Thymus (tissue), 11 donors: ENCODE measurements at regions not wholly inside any gene's neighbourhood (a gene's known extent, or its start where the extent isn't known, plus 50 kb on each side); places are given as distances from the start of the nearest gene placed in this dataset.

Experiments used
- DNase-seq, 9 donors: peaks; one replicate each; pipeline ENCODE4 v3.0.0-alpha.2; 2013; ENCODE audit warnings: low spot score in 9 of 9, low read depth in 6 of 9, missing footprints in 1 of 9
- H3K27ac ChIP-seq, 2 donors: one replicate each; pipeline ENCODE4 v1.5.1; 2013; ENCODE audit warnings: control low read depth in 1 of 2, low read depth in 1 of 2, low read length in 1 of 2, mild to moderate bottlenecking in 1 of 2, moderate library complexity in 1 of 2
- H3K27me3 ChIP-seq, 2 donors: one replicate each; pipeline ENCODE4 v1.5.1; 2013; ENCODE audit warnings: low read length in 1 of 2; ENCODE audit not compliant: control insufficient read depth in 2 of 2, insufficient read depth in 1 of 2
- H3K36me3 ChIP-seq, 2 donors: one replicate each; pipeline ENCODE4 v1.5.1; 2013; ENCODE audit warnings: low read length in 1 of 2, mild to moderate bottlenecking in 1 of 2, moderate library complexity in 1 of 2; ENCODE audit not compliant: control insufficient read depth in 2 of 2, insufficient read depth in 2 of 2
- H3K4me1 ChIP-seq, 2 donors: one replicate each; pipeline ENCODE4 v1.5.1; 2013; ENCODE audit warnings: low read length in 2 of 2; ENCODE audit not compliant: control insufficient read depth in 2 of 2, insufficient read depth in 2 of 2
- H3K4me3 ChIP-seq, 2 donors: one replicate each; pipeline ENCODE4 v1.5.1; 2013; ENCODE audit warnings: low read length in 2 of 2, control low read depth in 1 of 2, mild to moderate bottlenecking in 1 of 2
- H3K9me3 ChIP-seq, 2 donors: one replicate each; pipeline ENCODE4 v1.5.1; 2013; ENCODE audit warnings: low read length in 1 of 2, mild to moderate bottlenecking in 1 of 2; ENCODE audit not compliant: control insufficient read depth in 2 of 2, insufficient read depth in 1 of 2
- WGBS: extraction: QIAGEN DNeasy Blood & Tissue Kit; methylation state at CpG from one replicate; pipeline ENCODE4 v1.1.7; 2013; 5-methylcytosine and 5-hydroxymethylcytosine counted together
- donor health status: healthy.

DNA sequence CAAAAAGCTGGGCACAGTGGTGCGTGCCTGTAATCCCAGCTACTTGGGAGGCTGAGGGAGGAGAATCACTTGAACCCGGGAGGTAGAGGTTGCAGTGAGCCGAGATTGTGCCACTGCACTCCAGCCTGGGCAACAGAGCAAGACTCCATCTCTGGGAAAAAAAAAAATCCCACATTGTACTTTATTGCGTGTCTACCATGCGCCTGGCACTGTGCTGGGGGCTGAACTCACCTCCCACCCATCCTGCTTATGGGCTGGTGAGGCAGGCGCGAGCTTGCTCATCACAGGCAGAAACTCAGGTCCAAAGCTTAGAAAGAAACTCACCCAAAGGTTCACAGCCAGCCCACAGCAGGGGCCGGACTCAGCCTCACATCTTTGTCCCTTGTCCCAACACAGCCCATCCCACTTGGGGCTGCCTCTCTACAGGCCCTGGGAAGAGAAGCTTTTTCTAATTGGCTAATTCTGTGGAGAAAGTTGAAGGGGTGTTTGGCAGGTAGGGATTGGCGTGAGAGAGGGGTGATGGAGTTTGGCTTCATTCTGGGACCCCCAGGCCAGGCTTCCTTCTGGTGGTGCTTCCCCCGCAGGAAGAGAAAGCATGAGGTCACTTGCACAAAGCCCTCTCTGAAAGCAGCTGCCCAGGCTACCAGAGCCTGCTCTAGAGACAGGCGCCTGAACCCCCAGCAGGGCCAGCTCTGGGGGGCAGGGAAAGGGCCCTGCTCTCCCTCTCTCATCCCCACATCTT lies 122.6 kb upstream of the SMAD3 start:
- DNase-seq, result no peak
- no peaks in the 10 kb centered on the region for H3K36me3 ChIP-seq
- H3K4me1 ChIP-seq, result no peaks in the 10 kb centered on the region
- peaks cover 0 to 4% of the 10 kb centered on the region in 2 donors for H3K9me3 ChIP-seq
- 97% methylated on average over 11 of the region's 11 CpGs for WGBS
- no peaks in the 10 kb centered on the region for H3K27me3 ChIP-seq
- H3K4me3 ChIP-seq, result no peak overlapping the region
- no peak overlapping the region for H3K27ac ChIP-seq

DNA sequence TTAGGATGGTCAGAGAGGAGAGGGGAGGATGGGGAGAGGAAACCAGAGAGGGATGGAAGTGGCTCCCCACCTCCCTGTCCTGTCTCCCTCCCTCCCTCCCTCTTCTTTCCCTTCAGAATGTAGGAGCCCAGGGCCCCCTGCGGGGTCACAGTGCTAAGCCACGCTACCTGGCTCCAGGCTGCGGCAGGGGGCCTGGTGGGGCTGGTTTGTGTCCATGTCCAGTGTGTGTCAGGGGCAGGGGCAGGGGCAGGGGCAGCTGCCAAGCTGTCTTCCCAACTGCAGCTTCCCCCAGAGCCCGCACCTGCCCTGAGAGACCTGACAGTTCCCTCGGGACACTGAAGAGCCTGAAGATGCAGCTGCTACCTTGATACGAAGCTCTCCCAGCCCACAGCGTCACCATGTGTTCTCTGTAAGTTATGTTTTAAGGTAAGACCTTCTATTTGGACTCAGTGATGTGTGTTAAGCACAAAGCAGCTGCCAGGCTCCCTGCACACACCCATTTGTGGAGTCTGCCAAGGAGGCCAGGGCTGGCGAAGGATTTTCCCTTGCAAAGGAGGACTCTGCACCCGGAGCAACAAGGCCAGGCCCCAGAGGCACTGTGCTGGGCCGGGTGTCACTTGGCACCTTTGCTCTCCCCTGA lies 121.8 kb upstream of the SMAD3 start:
- WGBS, result 92% methylated on average over 10 of the region's 10 CpGs
- H3K9me3 ChIP-seq, result no peaks in the 10 kb centered on the region
- no peak for DNase-seq
- H3K4me1 ChIP-seq, result no peaks in the 10 kb centered on the region
- no peak overlapping the region for H3K27ac ChIP-seq
- H3K4me3 ChIP-seq, result no peak overlapping the region
- no peaks in the 10 kb centered on the region for H3K36me3 ChIP-seq
- no peaks in the 10 kb centered on the region for H3K27me3 ChIP-seq

DNA sequence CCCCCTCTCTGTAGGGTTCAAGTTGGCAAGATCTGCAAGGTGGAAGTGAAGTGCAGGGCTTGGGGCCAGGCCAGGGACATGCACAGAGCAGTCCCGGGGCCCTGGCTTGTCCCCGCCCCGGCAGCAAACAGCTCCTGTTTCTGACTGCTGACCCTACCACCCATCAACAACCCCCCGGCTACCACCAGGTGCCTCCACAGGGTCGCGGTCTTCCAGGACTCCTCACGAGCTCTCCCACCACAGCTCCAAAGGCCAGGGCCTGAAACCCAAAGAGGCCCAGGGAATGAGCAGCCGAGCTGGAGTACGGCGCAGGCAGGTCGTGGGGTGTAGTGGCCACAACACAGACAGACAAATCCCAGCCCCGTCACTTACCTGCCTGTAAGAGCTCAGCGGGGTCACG lies 121.3 kb upstream of the SMAD3 start:
- H3K9me3 ChIP-seq, result no peaks in the 10 kb centered on the region
- no peaks in the 10 kb centered on the region for H3K4me1 ChIP-seq
- no peak overlapping the region for H3K4me3 ChIP-seq
- no peak overlapping the region for H3K27ac ChIP-seq
- DNase-seq, result no peak
- no peaks in the 10 kb centered on the region for H3K27me3 ChIP-seq
- H3K36me3 ChIP-seq, result no peaks in the 10 kb centered on the region
- 97% methylated on average over 14 of the region's 14 CpGs for WGBS

DNA sequence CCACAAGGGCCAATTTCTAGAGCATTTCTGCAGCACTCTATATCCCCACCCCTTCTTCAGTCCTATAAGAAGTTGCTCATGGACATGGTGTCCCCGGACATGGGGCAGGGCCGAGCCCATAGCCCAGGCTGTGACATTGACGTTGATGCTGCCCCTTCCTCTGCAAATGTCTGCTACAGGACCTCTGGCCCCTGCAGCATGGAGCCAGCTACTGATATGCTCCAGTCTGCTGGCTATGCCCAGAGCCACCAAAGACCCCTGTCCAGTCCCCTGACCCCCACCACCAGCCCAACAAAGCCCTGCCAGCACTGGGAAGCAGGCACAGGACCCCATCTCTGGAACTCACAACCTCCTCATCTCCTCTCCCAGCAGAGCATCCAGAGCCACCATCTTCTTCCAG lies 120.1 kb upstream of the SMAD3 start:
- Histone ChIP-seq H3K4me1 (no peaks in the 10 kb centered on the region), H3K4me3 (no peak overlapping the region), H3K27ac (no peak overlapping the region), H3K27me3 (no peaks in the 10 kb centered on the region), H3K9me3 (no peaks in the 10 kb centered on the region), H3K36me3 (no peaks in the 10 kb centered on the region)
- WGBS, result 96% methylated on average over 3 of the region's 3 CpGs
- no peak for DNase-seq

DNA sequence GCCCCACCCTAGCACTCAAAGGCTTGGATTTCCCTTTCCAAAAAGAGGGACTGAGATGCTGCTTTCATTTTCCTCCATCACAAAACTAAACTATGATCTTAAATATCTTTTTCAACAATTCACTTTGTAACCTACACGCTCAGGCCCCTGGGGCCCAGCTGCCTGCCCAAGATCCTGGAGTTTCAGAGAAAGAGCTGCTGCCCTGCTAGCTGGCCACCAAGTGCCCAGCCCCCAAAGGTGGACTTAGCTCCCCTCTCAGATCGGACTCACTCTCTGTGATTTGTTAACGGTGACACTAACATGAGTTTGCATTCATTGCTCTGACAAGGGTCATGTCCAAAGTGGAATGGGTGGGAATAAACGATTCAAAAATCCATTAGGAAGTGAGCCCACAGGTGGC lies 119.6 kb upstream of the SMAD3 start:
- DNase-seq, result no peak

DNA sequence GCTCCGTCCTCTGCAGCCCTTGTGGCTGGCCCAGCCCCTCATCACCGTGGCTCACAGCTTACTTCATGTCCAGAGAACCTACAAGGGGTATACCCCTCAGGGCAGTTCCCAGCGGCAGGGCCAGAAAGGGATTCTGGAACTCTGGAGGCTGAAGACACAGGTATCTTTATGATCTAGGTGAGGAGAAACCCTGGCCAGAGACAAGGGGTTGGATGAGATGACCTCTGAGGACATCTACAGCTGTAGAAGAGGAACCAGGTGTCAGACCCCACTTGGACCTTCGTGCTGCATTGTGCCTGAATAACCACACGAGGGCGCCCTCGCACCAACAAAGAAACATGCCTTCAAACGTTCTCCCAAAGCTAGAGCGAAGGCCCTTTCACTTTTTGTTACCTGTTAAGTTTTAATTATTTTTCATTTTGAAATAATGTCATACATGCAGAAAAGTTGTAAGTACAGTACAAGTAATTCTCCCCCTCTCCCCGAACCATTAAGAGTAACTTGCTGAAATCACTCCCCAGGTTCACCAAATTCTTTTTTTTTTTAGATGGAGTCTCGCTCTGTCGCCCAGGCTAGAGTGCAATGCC lies 118.7 kb upstream of the SMAD3 start:
- H3K27me3 ChIP-seq, result no peaks in the 10 kb centered on the region
- no peak overlapping the region for H3K4me3 ChIP-seq
- 41% methylated on average over 12 of the region's 12 CpGs for whole genome bisulfite sequencing
- H3K36me3 ChIP-seq, result no peaks in the 10 kb centered on the region
- H3K4me1 ChIP-seq, result no peaks in the 10 kb centered on the region
- DNase-seq, result peak; percentile 49 to 85 (median 60)
- no peaks in the 10 kb centered on the region for H3K9me3 ChIP-seq
- no peak overlapping the region for H3K27ac ChIP-seq

More for the DNA sequence above, 119.6 kb upstream of the SMAD3 start:
- Histone ChIP-seq H3K4me3 (no peak overlapping the region), H3K4me1 (no peaks in the 10 kb centered on the region), H3K27ac (no peak overlapping the region), H3K27me3 (no peaks in the 10 kb centered on the region), H3K36me3 (no peaks in the 10 kb centered on the region), H3K9me3 (no peaks in the 10 kb centered on the region)
- 85% methylated on average over 4 of the region's 4 CpGs for WGBS

DNA sequence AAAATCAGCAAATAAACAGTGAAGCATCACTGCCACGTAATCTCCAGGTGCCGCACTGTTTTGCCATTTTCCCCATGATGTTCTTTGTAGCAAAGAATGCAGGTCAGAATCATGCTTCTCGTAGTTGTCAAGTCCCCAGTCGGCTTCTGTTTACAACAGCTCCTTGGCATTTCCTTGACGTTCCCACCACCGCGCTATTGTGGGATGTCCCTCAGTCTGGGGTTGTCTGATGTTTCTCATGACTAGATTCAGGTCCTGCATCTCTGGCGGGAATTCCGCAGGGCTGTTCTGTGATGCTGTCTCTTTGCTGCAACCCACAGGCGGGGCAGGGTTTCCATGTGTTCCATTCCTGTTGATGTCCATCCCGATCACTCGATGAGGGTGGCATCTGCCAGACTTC lies 117.9 kb upstream of the SMAD3 start:
- Histone ChIP-seq H3K27me3 (no peaks in the 10 kb centered on the region), H3K27ac (no peak overlapping the region), H3K4me3 (no peak overlapping the region), H3K4me1 (no peaks in the 10 kb centered on the region), H3K9me3 (no peaks in the 10 kb centered on the region), H3K36me3 (no peaks in the 10 kb centered on the region)
- 90% methylated on average over 12 of the region's 12 CpGs for WGBS
- no peak for DNase-seq

DNA sequence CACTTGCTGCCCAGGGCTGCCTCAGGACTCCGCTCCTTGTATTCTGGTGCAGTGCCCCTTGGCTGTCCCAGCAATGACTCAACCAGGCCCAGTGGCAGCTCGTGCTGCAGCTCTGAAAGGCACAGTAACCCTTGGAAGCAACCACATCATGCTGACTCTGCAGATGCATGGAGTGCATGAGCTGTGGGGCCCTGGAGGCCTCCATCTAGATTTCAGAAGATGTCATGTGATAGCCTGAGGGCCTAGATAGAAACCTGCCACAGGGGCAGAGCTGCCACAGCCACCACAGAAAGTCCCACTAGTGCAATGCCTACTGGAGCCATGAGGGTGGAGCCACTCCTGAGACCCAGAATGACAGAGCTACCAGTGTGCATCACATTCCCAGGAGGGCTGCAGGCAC lies 117.1 kb upstream of the SMAD3 start:
- no peak for DNase-seq
- no peaks in the 10 kb centered on the region for H3K9me3 ChIP-seq
- no peak overlapping the region for H3K27ac ChIP-seq
- H3K36me3 ChIP-seq, result no peaks in the 10 kb centered on the region
- WGBS, result 91% methylated on average over 2 of the region's 2 CpGs
- no peak overlapping the region for H3K4me3 ChIP-seq
- H3K27me3 ChIP-seq, result no peaks in the 10 kb centered on the region
- H3K4me1 ChIP-seq, result no peaks in the 10 kb centered on the region

DNA sequence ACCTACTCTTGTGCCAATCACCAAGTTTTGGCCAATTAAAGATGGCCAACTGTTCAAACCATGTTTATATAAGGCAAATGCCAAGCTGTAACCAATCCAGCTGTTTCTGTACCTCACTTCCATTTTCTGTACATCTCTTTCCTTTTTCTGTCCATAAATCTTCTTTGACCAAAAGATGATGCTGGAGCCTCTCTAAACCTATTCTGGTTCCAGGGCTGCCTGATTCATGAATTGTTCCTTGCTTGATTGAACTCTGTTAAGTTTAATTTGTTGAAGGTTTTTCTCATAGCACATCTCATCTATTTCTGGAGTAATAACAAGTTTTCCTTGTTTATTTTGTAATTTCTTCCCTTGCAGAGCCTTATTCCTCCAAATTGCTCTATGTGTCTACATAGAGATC lies 115.3 kb upstream of the SMAD3 start:
- H3K27ac ChIP-seq, result no peak overlapping the region
- no peaks in the 10 kb centered on the region for H3K9me3 ChIP-seq
- H3K4me1 ChIP-seq, result no peaks in the 10 kb centered on the region
- no peak for DNase-seq
- H3K4me3 ChIP-seq, result no peak overlapping the region
- H3K27me3 ChIP-seq, result no peaks in the 10 kb centered on the region
- no peaks in the 10 kb centered on the region for H3K36me3 ChIP-seq
